Pons (tissue), 1 donor: ENCODE measurements at regions not wholly inside any gene's neighbourhood (a gene's known extent, or its start where the extent isn't known, plus 50 kb on each side); places are given as distances from the start of the nearest gene placed in this dataset.
"Not testable (repeated sequence)": the region's sequence is repeated elsewhere in the genome, so short reads cannot be mapped to it uniquely, and the experiment has no call there.

Experiments used
- DNase-seq: peaks from one replicate; pipeline ENCODE4 v3.0.0-alpha.2; 2016; ENCODE audit warnings: low spot score

- DNase-seq = no peak
These were observed 144.0 kb upstream of the FBXO33 start for GRCh38 chr14:39576258-39576657.

- no peak for DNase-seq
These were observed 136.7 kb upstream of the FBXO33 start for GRCh38 chr14:39568809-39569538.

- no peak for DNase-seq
These were observed 134.6 kb upstream of the FBXO33 start for GRCh38 chr14:39566795-39567194.

GRCh38 chr14:39563361-39563760 lies 131.1 kb upstream of the FBXO33 start:
- DNase-seq = no peak

GRCh38 chr14:39562175-39562574 lies 129.9 kb upstream of the FBXO33 start:
- DNase-seq = no peak

- no peak for DNase-seq
These were observed 126.3 kb upstream of the FBXO33 start for GRCh38 chr14:39558525-39558924.

- no peak for DNase-seq
These were observed 123.5 kb upstream of the FBXO33 start for GRCh38 chr14:39555749-39556148.

- no peak for DNase-seq
These were observed 122.3 kb upstream of the FBXO33 start for GRCh38 chr14:39554576-39554975.

- no peak for DNase-seq
These were observed 116.1 kb upstream of the FBXO33 start for GRCh38 chr14:39548358-39548757.

- no peak for DNase-seq
These were observed 115.6 kb upstream of the FBXO33 start for GRCh38 chr14:39547845-39548244.

GRCh38 chr14:39505812-39506211 lies 73.6 kb upstream of the FBXO33 start:
- DNase-seq = no peak

- DNase-seq = no peak
These were observed 68.0 kb upstream of the FBXO33 start for GRCh38 chr14:39500253-39500652.

GRCh38 chr14:39499514-39499913 lies 67.3 kb upstream of the FBXO33 start:
- DNase-seq = no peak

- DNase-seq = not testable (repeated sequence)
These were observed 65.4 kb upstream of the FBXO33 start for GRCh38 chr14:39497677-39498076.

GRCh38 chr14:39492267-39492666 lies 60.0 kb upstream of the FBXO33 start:
- DNase-seq = no peak

- DNase-seq = peak; percentile 48
These were observed 58.9 kb upstream of the FBXO33 start for GRCh38 chr14:39491134-39491571.

GRCh38 chr14:39488600-39488999 lies 56.4 kb upstream of the FBXO33 start:
- DNase-seq = peak; percentile 29

- DNase-seq = no peak
These were observed 51.4 kb upstream of the FBXO33 start for GRCh38 chr14:39483682-39484081.
